NCI-H748 (cell line): ENCODE measurements at regions not wholly inside any gene's neighbourhood (a gene's known extent, or its start where the extent isn't known, plus 50 kb on each side); places are given as distances from the start of the nearest gene placed in this dataset.
A peak's percentile ranks its signal among the peaks of the same experiment; 100 is the strongest.
"Not testable (repeated sequence)": the region's sequence is repeated elsewhere in the genome, so short reads cannot be mapped to it uniquely, and the experiment has no call there.

Experiments used
- DNase-seq: peaks from one replicate; lab custom pipeline; 2025; ENCODE audit not compliant: unreplicated experiment; lab: John Stamatoyannopoulos, UW

- DNase-seq: no peak
These were observed 137.4 kb upstream of the AFDN start for GRCh38 chr6:167689278-167689677.

GRCh38 chr6:167689751-167690150 is 137.0 kb upstream of the AFDN start:
- no peak for DNase-seq

DNA sequence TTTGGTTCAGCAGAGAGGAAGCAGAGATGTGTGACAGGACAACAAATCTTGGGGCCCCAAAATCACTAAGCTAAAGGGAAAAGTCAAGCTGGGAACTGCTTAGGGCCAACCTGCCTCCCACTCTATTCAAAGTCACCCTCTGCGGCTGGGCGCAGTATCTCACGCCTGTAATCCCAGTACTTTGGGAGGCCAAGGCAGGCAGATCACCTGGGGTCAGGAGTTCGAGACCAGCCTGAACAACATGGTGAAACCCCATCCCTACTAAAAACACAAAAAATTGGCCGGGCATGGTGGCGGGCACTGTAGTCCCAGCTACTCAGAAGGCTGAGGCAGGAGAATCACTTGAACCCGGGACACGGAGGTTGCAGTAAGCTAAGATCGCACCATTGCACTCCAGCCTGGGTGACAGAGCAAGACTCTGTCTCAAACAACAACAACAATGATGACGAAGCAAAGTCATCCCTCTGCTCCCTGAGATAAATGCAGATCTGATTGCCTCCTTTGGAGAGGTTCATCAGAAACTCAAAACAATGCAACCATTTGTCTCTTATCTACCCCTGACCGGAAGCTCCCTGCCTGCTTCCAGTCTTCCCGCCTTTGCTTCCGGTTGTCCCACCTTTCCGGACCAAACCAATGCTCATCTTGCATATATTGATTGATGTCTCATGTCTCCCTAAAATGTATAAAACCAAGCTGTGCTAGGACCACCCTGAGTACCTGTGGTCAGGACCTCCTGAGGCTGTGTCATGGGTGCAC is 136.4 kb upstream of the AFDN start:
- not testable (repeated sequence) for DNase-seq

DNA sequence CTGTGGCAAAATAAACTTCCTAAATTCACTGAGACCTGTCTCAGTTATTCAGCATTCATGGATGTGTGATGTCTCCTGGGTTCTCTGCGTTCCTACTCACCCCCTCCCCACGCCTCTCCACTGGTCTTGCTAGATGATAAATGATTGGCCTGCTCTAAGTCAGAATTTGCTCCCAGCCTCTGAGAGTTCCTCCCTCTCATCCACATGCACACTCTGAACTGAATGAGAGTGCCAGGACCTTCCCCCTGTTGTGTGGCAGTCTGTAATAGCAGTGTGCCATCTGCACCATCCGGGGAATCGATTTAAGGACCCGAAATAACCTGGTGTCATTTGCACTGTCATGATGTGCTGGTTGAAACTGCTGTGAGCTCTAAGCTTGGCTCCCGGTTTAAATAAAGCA is 135.8 kb upstream of the AFDN start:
- DNase-seq: no peak

GRCh38 chr6:167691533-167692312 is 135.0 kb upstream of the AFDN start:
- DNase-seq: no peak

DNA sequence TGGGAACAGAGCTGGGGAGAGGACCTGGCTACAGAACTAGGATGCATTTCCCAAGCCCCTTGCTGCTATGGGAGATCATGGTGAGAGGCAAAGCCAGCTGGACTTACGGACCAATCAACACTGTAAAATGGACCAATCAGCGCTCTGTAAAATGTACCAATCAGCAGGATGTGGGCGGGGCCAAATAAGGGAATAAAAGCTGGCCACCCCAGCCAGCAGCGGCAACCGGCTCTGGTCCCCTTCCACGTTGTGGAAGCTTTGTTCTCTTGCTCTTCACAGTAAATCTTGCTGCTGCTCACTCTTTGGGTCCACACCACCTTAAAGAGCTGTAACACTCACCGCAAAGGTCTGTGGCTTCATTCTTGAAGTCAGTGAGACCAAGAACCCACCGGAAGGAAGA is 133.2 kb upstream of the AFDN start:
- not testable (repeated sequence) for DNase-seq

- DNase-seq: no peak
These were observed 130.9 kb upstream of the AFDN start for GRCh38 chr6:167695831-167696230.

DNA sequence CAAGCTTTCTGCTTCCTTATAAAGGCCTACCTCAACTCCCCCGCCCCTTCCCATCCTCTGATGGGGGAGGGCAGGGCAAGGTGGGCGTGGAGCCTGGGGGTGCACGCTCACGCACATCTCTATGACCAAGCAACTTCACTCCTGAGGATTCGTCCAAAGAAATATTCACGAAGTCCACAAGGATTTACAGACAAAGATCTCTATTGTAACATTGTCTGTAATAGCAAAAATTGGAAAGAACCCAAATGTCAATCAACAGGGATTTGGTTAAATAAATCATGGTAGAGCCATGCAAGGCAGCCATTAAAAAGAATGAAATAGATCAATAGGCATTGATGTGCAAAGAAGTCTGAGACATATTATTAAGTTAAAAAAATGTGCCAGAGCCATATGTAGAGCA is 130.4 kb upstream of the AFDN start:
- no peak for DNase-seq

DNA sequence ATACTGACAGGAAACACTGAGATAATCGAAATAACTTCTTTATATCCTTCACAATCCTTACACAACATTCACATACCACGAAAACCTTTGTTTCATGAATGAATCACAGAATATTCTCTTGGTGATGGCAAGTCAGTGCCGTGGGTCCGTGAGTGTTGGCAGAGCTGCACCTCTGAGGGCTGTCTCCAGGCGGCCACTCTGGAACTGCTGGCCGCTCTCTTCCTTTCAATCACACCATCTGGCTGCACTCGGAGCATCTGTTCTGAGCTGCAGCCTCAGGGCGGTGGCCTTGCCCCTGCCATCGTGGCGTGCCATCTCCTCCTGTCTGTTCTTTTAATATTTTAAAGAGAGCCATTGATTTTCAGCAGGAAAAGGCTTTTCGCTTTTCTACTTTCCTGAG is 129.4 kb upstream of the AFDN start:
- no peak for DNase-seq

DNA sequence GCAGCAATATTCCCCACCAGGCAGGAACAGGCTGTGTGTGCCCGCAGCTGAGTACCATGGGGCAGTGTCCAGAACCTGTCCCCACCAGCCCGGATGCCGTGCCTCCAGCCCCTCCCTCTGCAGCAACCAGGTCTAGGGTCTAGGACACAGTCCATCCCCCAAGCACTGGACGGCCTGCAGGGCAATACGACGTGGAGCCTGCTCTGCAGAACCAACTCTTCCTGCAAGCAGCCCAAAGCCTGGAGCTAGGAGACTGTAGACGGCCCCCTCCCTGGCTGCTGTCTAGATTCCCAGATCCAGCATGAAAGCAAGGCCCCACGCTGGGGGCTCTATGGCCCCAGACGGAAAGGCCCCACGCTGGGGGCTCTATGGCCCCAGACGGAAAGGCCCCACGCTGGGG is 128.2 kb upstream of the AFDN start:
- no peak for DNase-seq

DNA sequence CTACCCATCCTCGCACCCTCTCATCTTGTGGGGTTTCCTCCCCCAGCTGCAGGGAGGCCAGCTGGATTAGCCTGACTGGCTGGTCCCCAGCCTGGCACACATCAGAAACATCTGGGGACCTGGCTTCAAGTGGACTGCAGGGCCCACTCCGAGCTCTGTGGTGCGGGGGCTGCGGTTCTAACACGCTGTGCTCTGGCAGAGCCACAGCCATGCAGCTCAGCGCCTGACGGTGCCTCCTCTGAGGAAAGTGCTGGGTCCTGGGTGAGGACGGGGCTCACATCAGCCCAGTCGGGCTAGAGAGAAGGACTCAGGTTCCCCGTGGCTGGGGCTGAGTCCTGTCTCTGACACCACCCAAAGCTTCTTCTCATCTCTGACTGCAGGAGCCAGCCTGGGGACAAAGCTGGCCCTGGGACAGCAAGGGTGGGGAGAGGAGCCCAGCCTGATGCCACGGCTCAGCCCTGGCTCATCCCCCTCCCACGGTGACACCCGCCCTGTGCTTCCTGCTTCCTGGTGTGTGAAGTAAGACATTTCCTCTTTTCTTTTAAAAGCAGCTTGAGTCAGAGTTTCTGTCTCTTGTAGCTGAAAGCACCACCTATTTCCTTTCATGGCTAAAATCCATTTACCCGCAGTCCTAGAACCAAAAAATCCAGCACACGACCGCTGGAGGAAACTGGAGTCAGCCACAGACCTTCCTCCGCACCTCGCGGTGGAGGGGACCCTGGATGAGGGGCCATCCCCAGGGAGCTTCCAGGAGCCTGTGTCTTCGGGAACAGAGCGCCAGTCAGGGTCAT is 127.4 kb upstream of the AFDN start:
- DNase-seq: no peak

GRCh38 chr6:167700199-167700598 is 126.5 kb upstream of the AFDN start:
- DNase-seq: no peak

DNA sequence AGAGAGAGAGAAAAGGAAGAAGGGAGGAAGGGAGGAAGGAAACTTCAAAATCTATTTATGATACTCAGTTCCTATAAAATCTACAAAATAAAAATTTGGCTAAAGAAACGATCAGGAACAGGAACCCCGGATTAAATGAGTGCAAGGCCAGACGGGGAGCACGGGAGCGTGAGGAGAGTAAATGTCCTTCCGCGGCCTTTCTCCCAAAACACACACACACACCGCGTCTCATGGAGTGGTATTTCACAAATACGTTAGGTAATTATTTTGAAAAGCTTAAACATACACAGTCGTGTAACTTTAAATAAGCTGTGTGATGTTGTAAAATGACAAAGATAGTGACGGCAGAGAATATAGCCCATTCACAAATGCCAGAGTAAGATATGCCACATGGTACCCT is 125.7 kb upstream of the AFDN start:
- peak; percentile 29 for DNase-seq

DNA sequence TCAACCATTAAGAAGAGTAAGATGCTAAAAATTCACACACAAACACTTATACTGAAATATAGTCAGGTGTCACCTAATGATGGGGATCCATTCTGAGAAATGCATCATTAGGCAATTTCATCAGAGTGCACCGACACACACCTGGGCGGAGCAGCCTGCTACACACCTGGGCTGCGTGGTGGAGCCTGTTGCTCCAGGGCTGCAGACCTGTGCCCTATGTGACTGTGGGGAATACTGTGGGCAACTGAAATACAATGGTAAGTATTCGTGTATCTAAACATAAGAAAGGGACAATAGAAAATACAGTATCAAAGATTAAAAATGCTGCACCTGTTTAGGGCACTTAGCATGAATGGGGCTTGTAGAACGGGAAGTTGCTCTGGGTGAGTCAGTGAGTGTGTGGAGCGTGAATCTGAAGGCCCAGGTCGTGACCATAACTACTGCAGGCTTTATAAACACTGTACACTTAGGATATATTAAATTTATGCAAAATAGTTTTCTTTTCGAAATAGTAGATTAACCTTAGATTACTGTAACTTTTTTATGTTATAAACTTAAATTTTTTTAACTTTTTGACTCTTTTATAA is 124.4 kb upstream of the AFDN start:
- DNase-seq: peak; percentile 75

DNA sequence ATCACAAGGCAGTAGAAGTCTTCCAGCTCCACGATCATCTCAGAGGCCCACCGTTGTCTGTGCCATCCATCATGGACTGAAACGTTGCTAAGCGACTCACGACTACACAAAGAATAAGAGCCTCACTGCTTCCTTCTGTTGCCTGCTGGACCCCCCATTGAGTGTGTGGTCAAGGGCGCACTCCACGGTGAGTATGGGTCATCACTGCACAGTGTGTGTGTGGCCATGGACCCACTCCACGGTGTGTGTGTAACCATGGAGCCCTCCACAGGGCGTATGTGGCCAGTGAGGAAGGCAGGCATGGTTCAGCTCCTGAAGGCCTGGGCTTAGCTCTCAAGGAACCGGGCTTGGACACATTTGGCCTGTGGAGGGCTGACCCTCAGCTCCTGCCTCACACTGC is 123.4 kb upstream of the AFDN start:
- DNase-seq: peak; percentile 60

DNA sequence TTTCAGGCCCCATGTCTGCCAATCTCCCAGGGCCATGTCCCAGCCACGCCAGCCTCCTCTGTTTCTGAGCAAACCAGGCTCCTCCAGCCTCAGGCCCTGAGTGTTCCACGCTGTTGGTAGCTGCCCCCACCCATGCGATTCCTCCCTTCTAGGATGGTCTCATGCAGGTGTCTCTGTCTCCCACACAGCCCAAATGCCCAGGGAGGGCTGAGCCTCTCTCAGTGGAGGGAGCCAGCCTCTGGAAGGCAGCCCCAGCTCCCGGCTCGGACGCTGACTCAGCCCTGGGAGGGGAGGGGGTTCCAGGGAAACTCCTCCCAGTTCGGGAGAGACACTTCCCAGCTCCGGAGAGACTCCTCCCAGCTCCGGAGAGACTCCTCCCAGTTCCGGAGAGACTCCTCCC is 122.9 kb upstream of the AFDN start:
- no peak for DNase-seq

DNA sequence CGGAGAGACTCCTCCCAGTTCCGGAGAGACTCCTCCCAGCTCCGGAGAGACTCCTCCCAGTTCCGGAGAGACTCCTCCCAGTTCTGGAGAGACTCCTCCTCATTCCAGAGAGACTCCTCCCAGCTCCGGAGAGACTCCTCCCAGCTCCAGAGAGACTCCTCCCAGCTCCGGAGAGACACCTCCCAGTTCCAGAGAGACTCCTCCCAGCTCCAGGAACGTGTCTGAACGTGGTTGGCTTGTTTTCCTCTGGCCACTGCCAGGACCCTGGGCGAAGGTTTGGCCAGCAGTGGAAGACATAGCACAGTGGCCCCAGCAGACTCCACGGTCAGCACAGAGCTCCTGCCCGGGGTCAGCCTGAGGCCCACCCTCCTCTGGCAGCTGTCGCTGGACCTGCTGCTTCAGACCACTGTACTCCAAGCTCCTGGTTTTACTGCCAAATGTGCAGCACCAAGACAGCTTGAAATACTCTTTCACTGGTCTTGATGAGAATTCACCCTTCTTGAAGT is 122.3 kb upstream of the AFDN start:
- DNase-seq: no peak

- peak; percentile 16 for DNase-seq
These were observed 121.4 kb upstream of the AFDN start for GRCh38 chr6:167705211-167705750.

GRCh38 chr6:167706313-167707109 is 120.2 kb upstream of the AFDN start:
- peak; percentile 83 for DNase-seq
